Testis (tissue), 2 donors: ENCODE measurements at regions not wholly inside any gene's neighbourhood (a gene's known extent, or its start where the extent isn't known, plus 50 kb on each side); places are given as distances from the start of the nearest gene placed in this dataset.
"Not testable (repeated sequence)": the region's sequence is repeated elsewhere in the genome, so short reads cannot be mapped to it uniquely, and the experiment has no call there.

ENCODE experiments used
- DNase-seq: peaks from one replicate; pipeline ENCODE4 v3.0.0-alpha.2; 2019
- H3K27ac ChIP-seq, 2 donors: fragments of 200-600 bp; sonication (generic); one replicate each; pipeline ENCODE4 v1.5.1; 2019
- H3K27me3 ChIP-seq: fragments of 200-600 bp; sonication (generic); one replicate; pipeline ENCODE4 v1.5.1; 2019
- H3K36me3 ChIP-seq: fragments of 200-600 bp; sonication (generic); one replicate; pipeline ENCODE4 v1.5.1; 2017; ENCODE audit warnings: low read depth; ENCODE audit errors: missing control alignments
- H3K4me1 ChIP-seq: fragments of 200-600 bp; sonication (generic); one replicate; pipeline ENCODE4 v1.5.1; 2019
- H3K4me3 ChIP-seq, 2 donors: fragments of 200-600 bp; sonication (generic); one replicate each; pipeline ENCODE4 v1.5.1; 2017 to 2019
- H3K9me3 ChIP-seq: fragments of 200-600 bp; sonication (generic); one replicate; pipeline ENCODE4 v1.5.1; 2017
- POLR2A ChIP-seq: fragments of 450-650 bp; IDR thresholded peaks from one replicate; pipeline ENCODE4 v1.6.1; 2017; ENCODE audit warnings: antibody characterized with exemption, mild to moderate bottlenecking, moderate library complexity
- WGBS, 2 donors: methylation state at CpG; one replicate each; pipeline ENCODE4 v1.1.5; 2018; 5-methylcytosine and 5-hydroxymethylcytosine counted together
- intact Hi-C: fragments of 100-400 bp; cut with DNase I; formaldehyde crosslinking; loops from one replicate; pipeline ENCODE4 v1.15.1; 2023; ENCODE audit warnings: low total_unique reads
- TF ChIP-seq, protein P1 (sequence below), 3 experiments: fragments of 450-650 bp in 2 of 3; fragments of 200-600 bp in 1 of 3; sonication (generic) in 1 of 3; IDR thresholded peaks; one replicate each; pipeline ENCODE4 v1.5.1; 2016 to 2019; ENCODE audit warnings: antibody characterized with exemption in 3 of 3, mild to moderate bottlenecking in 2 of 3, moderate library complexity in 1 of 3

GRCh38 chr1:166740668-166741276, 98.5 kb upstream of the POGK start:
- Histone ChIP-seq H3K27ac (no peak overlapping the region), H3K27me3 (no peaks in the 10 kb centered on the region), H3K9me3 (no peaks in the 10 kb centered on the region), H3K36me3 (no peaks in the 10 kb centered on the region), H3K4me1 (no peaks in the 10 kb centered on the region), H3K4me3 (no peak overlapping the region)
- 86 to 90% methylated on average over 3 of the region's 3 CpGs for WGBS, 2 donors
- intact Hi-C loops = no loop called here
- DNase-seq = no peak
- TF ChIP-seq POLR2A = no peak
- TF ChIP-seq, protein P1, sequence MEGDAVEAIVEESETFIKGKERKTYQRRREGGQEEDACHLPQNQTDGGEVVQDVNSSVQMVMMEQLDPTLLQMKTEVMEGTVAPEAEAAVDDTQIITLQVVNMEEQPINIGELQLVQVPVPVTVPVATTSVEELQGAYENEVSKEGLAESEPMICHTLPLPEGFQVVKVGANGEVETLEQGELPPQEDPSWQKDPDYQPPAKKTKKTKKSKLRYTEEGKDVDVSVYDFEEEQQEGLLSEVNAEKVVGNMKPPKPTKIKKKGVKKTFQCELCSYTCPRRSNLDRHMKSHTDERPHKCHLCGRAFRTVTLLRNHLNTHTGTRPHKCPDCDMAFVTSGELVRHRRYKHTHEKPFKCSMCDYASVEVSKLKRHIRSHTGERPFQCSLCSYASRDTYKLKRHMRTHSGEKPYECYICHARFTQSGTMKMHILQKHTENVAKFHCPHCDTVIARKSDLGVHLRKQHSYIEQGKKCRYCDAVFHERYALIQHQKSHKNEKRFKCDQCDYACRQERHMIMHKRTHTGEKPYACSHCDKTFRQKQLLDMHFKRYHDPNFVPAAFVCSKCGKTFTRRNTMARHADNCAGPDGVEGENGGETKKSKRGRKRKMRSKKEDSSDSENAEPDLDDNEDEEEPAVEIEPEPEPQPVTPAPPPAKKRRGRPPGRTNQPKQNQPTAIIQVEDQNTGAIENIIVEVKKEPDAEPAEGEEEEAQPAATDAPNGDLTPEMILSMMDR (IDR thresholded peaks at IDR 0.05) = no peak

- no peak for TF ChIP-seq POLR2A
- TF ChIP-seq, protein P1 (IDR thresholded peaks at IDR 0.05) = no peak
- Histone ChIP-seq H3K36me3 (no peaks in the 10 kb centered on the region), H3K9me3 (no peaks in the 10 kb centered on the region), H3K4me1 (no peaks in the 10 kb centered on the region), H3K27ac (no peak overlapping the region), H3K27me3 (no peaks in the 10 kb centered on the region), H3K4me3 (no peak overlapping the region)
- 94 to 100% methylated on average over 1 of the region's 1 CpG for WGBS, 2 donors
- no peak for DNase-seq
- intact Hi-C loops = no loop called here
These were observed 76.0 kb upstream of the POGK start for GRCh38 chr1:166763318-166763717.

- Histone ChIP-seq H3K36me3 (no peaks in the 10 kb centered on the region), H3K27ac (no peak overlapping the region), H3K4me1 (no peaks in the 10 kb centered on the region), H3K27me3 (no peaks in the 10 kb centered on the region), H3K9me3 (no peaks in the 10 kb centered on the region), H3K4me3 (no peak overlapping the region)
- no peak for TF ChIP-seq POLR2A
- TF ChIP-seq, protein P1 (IDR thresholded peaks at IDR 0.05) = no peak
- WGBS, 2 donors = 70 to 74% methylated on average over 2 of the region's 2 CpGs
- no peak for DNase-seq
- intact Hi-C loops = no loop called here
These were observed 72.3 kb upstream of the POGK start for GRCh38 chr1:166766942-166767341.

DNA sequence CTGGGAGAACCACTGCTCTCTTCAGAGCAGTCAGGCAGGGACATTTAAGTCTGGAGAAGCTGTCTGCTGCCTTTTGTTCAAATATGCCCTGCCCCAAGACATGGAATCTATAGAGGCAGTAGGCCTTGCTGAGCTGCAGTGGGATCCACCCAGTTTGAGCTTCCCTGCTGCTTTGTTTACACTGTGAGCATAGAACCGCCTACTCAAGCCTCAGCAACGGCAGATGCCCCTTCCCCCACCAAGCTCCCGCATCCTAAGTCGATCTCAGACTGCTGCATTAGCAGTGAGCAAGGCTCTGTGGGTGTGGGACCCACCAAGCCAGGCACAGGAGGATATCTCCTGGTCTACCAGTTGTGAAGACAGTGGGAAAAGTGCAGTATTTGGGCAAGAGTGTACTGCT, 54.6 kb upstream of the POGK start:
- intact Hi-C loops, H3K9me3 ChIP-seq, H3K36me3 ChIP-seq, H3K4me3 ChIP-seq, H3K27ac ChIP-seq, DNase-seq, H3K4me1 ChIP-seq, H3K27me3 ChIP-seq: not testable (repeated sequence)
- WGBS, 2 donors = 50 to 57% methylated on average over 4 of the region's 4 CpGs

- no peaks in the 10 kb centered on the region for H3K4me1 ChIP-seq
- WGBS, 2 donors = 94 to 100% methylated on average over 1 of the region's 1 CpG
- no peaks in the 10 kb centered on the region for H3K36me3 ChIP-seq
- no peaks in the 10 kb centered on the region for H3K27me3 ChIP-seq
- no peak overlapping the region for H3K4me3 ChIP-seq
- no peak for DNase-seq
- no peaks in the 10 kb centered on the region for H3K9me3 ChIP-seq
- intact Hi-C loops = no loop called here
- TF ChIP-seq, protein P1 (IDR thresholded peaks at IDR 0.05) = no peak
- TF ChIP-seq POLR2A = no peak
- no peak overlapping the region for H3K27ac ChIP-seq
These were observed 53.3 kb upstream of the POGK start for GRCh38 chr1:166785987-166786386.
